CD4-positive, alpha-beta T cell (primary cell): ENCODE measurements at regions not wholly inside any gene's neighbourhood (a gene's known extent, or its start where the extent isn't known, plus 50 kb on each side); places are given as distances from the start of the nearest gene placed in this dataset.

ENCODE experiments used
- ATAC-seq: fragments of 200-7000 bp; cut with Tn5 transposase; one replicate; pipeline ENCODE4 v1.10.0; 2022; ENCODE audit warnings: mild to moderate bottlenecking; ENCODE audit not compliant: poor library complexity
- CTCF ChIA-PET: fragments of 350-600 bp; sonication (Branson Sonifier 250); formaldehyde crosslinking; loops from one replicate; lab custom pipeline; 2021; ENCODE audit warnings: antibody characterized with exemption, inconsistent platforms; lab: Charles Lee
- POLR2A ChIA-PET: fragments of 350-600 bp; sonication (Branson Sonifier 250); formaldehyde crosslinking; loops from one replicate; lab custom pipeline; 2021; ENCODE audit warnings: antibody characterized with exemption, inconsistent platforms; lab: Charles Lee
- DNase-seq, 14 experiments: peaks; one replicate each; pipeline ENCODE4 v3.0.0-alpha.2; 2013 to 2020; ENCODE audit warnings: mixed read lengths in 2 of 14
- H3K27ac ChIP-seq, 2 donors: one replicate each; pipeline versions ENCODE4 v1.5.1 to v1.7.0; 2013; ENCODE audit warnings: low read length in 2 of 2, low read depth in 1 of 2, mild to moderate bottlenecking in 1 of 2
- H3K27me3 ChIP-seq, 2 experiments: 1 replicate in 1 of 2; 2 replicates in 1 of 2; pipeline versions ENCODE4 v1.6.1 to v1.7.0; 2013; ENCODE audit warnings: low read length in 2 of 2, control low read depth in 1 of 2, mild to moderate bottlenecking in 1 of 2, moderate library complexity in 1 of 2; ENCODE audit not compliant: insufficient read depth in 2 of 2, control insufficient read depth in 1 of 2
- H3K36me3 ChIP-seq: one replicate; pipeline ENCODE4 v1.6.1; 2013; ENCODE audit warnings: low read length, control low read depth; ENCODE audit not compliant: insufficient read depth
- H3K4me1 ChIP-seq: one replicate; pipeline ENCODE4 v1.6.1; 2013; ENCODE audit warnings: low read length, control low read depth; ENCODE audit not compliant: insufficient read depth
- H3K4me3 ChIP-seq: one replicate; pipeline ENCODE4 v1.5.1; 2013; ENCODE audit warnings: mild to moderate bottlenecking, low read length, moderate library complexity
- H3K9me3 ChIP-seq, 2 experiments: 1 replicate in 1 of 2; 2 replicates in 1 of 2; pipeline versions ENCODE4 v1.6.1 to v1.7.0; 2013; ENCODE audit warnings: low read length in 2 of 2, mild to moderate bottlenecking in 2 of 2, control low read depth in 1 of 2, moderate library complexity in 1 of 2; ENCODE audit not compliant: control insufficient read depth in 1 of 2, insufficient read depth in 1 of 2
- H3K27ac Mint-ChIP-seq: one replicate; pipeline ENCODE4 v1.8.0; 2020; ENCODE audit warnings: mixed read lengths
- H3K27me3 Mint-ChIP-seq: one replicate; pipeline ENCODE4 v1.8.0; 2021; ENCODE audit warnings: mixed read lengths
- H3K36me3 Mint-ChIP-seq: one replicate; pipeline ENCODE4 v1.8.0; 2021; ENCODE audit warnings: low read depth, mixed read lengths
- H3K4me1 Mint-ChIP-seq: one replicate; pipeline ENCODE4 v1.8.0; 2021; ENCODE audit warnings: low read depth, mixed read lengths
- H3K4me3 Mint-ChIP-seq: one replicate; pipeline ENCODE4 v1.8.0; 2020; ENCODE audit warnings: mild to moderate bottlenecking, mixed read lengths
- H3K9me3 Mint-ChIP-seq: one replicate; pipeline ENCODE4 v1.8.0; 2020; ENCODE audit warnings: mixed read lengths
- intact Hi-C, 2 experiments: fragments of 100-400 bp; cut with DNase I in 1 of 2; cut with micrococcal nuclease in 1 of 2; formaldehyde crosslinking; loops; one replicate each; pipeline versions ENCODE4 v1.15.1 to v1.9.0; 2023 to 2025; cut with DNase I, micrococcal nuclease
- TF ChIP-seq, protein P1 (sequence below): fragments of 200-600 bp; IDR thresholded peaks from one replicate; pipeline ENCODE4 v1.8.0; 2022; ENCODE audit warnings: antibody characterized with exemption, mild to moderate bottlenecking

DNA sequence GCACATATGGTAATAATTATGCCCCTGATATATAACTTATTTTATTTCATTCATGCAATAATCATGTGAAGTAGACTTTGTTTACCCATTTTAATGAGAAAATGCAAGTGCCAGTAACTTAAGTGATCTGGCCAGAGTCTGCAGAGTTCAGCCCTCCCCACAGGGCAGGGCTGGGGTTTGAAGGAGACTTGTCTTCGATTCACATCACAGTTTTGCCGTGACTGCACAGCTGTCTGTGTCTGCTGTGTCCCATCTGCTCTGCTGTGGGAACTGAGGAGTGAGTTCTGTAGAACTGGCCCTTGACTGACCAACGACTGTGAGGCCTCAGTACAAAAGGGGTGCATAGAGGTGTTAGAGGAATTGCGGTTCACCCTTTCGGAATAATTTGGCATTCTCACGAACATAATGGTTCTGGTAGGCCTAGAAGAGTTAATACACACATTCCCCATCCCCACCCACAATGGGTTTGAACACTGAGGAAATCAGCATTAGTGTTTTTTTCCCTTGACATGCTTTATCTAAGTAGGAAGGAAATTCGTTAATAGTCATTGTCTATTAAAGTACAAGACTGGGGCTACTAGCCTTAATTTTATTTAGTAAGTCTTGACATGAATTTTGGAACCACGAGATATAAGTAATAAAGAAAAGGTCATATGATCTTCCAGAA is 113.6 kb upstream of the MON1B start:
- ChIA-PET CTCF (no interaction called here), POLR2A (no interaction called here)
- Mint-ChIP-seq H3K9me3 (no peaks in the 10 kb centered on the region), H3K4me1 (no peaks in the 10 kb centered on the region), H3K4me3 (no peak overlapping the region), H3K36me3 (no peaks in the 10 kb centered on the region), H3K27me3 (no peaks in the 10 kb centered on the region), H3K27ac (no peak overlapping the region)
- Histone ChIP-seq H3K4me1 (no peaks in the 10 kb centered on the region), H3K9me3 (no peaks in the 10 kb centered on the region), H3K36me3 (no peaks in the 10 kb centered on the region), H3K4me3 (no peak overlapping the region), H3K27me3 (no peaks in the 10 kb centered on the region), H3K27ac (no peak overlapping the region)
- TF ChIP-seq, protein P1, sequence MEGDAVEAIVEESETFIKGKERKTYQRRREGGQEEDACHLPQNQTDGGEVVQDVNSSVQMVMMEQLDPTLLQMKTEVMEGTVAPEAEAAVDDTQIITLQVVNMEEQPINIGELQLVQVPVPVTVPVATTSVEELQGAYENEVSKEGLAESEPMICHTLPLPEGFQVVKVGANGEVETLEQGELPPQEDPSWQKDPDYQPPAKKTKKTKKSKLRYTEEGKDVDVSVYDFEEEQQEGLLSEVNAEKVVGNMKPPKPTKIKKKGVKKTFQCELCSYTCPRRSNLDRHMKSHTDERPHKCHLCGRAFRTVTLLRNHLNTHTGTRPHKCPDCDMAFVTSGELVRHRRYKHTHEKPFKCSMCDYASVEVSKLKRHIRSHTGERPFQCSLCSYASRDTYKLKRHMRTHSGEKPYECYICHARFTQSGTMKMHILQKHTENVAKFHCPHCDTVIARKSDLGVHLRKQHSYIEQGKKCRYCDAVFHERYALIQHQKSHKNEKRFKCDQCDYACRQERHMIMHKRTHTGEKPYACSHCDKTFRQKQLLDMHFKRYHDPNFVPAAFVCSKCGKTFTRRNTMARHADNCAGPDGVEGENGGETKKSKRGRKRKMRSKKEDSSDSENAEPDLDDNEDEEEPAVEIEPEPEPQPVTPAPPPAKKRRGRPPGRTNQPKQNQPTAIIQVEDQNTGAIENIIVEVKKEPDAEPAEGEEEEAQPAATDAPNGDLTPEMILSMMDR: no peak
- DNase-seq: no peak
- intact Hi-C loops: no loop called here
- ATAC-seq: no peak

DNA sequence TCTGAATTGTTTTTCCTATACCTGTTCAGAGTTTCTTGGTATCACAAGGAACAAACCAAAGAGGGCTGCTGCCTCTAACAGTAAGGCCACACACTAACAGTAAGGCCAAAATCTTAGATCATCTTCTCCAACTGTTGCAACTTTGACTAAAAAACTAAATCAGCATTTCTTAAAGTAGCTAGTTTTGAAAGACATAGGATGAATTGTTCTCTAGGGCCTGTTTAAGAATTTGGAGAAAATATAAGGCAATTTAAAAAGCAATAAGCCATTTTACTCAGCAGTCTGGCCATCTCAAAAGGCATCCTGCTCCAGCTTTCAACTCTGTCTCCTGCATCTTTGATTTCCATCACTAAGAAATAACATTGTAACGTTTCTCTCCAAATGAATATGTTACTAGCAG is 105.0 kb upstream of the MON1B start:
- no peak for DNase-seq
- Mint-ChIP-seq H3K36me3 (no peaks in the 10 kb centered on the region), H3K4me1 (no peaks in the 10 kb centered on the region), H3K9me3 (no peaks in the 10 kb centered on the region), H3K27ac (no peak overlapping the region), H3K4me3 (no peak overlapping the region), H3K27me3 (no peaks in the 10 kb centered on the region)
- H3K36me3 ChIP-seq: no peaks in the 10 kb centered on the region
- no peak for ATAC-seq
- POLR2A ChIA-PET: no interaction called here
- H3K4me1 ChIP-seq: no peaks in the 10 kb centered on the region
- TF ChIP-seq, protein P1: no peak
- H3K9me3 ChIP-seq: no peaks in the 10 kb centered on the region
- H3K4me3 ChIP-seq: no peak overlapping the region
- intact Hi-C loops: no loop called here
- H3K27me3 ChIP-seq: peaks cover 0 to 3% of the 10 kb centered on the region in 2 experiments
- CTCF ChIA-PET: no interaction called here
- no peak overlapping the region for H3K27ac ChIP-seq

DNA sequence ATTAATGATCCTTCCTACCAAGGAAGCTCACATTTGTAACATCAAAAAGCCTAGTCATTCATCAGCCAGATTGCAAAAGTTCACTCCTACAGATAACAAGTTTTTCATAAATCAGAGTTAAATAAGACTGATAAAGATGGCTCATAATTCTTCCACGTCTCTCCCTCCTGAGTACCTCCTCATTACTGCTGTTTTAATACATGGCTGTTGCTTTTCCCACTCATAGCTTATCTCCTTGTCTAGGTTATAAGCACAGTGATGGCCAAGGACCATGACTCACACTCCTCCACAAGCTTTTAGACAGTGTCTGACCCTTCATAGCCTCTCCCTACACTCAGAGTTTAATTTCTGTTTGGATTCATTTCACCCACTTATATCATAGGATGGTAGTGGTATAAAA is 100.9 kb upstream of the MON1B start:
- DNase-seq (no peak), ATAC-seq (no peak)
- no peaks in the 10 kb centered on the region for H3K36me3 ChIP-seq
- Mint-ChIP-seq H3K9me3 (no peaks in the 10 kb centered on the region), H3K27ac (no peak overlapping the region), H3K4me3 (no peak overlapping the region), H3K27me3 (no peaks in the 10 kb centered on the region), H3K36me3 (no peaks in the 10 kb centered on the region), H3K4me1 (no peaks in the 10 kb centered on the region)
- H3K27ac ChIP-seq: no peak overlapping the region
- TF ChIP-seq, protein P1: no peak
- no peaks in the 10 kb centered on the region for H3K4me1 ChIP-seq
- H3K9me3 ChIP-seq: no peaks in the 10 kb centered on the region
- H3K27me3 ChIP-seq: no peaks in the 10 kb centered on the region
- ChIA-PET POLR2A (no interaction called here), CTCF (no interaction called here)
- intact Hi-C loops: no loop called here
- no peak overlapping the region for H3K4me3 ChIP-seq
